Trophoblast cell (in vitro differentiated cells and primary cell): ENCODE measurements at regions not wholly inside any gene's neighbourhood (a gene's known extent, or its start where the extent isn't known, plus 50 kb on each side); places are given as distances from the start of the nearest gene placed in this dataset.

Source experiments
- DNase-seq, 2 donors: peaks; one replicate each; pipeline ENCODE4 v3.0.0-alpha.2; 2016
- H2AFZ ChIP-seq: 2 replicates; pipeline ENCODE4 v1.6.1; 2013; ENCODE audit warnings: low read length, moderate library complexity, mild to moderate bottlenecking; ENCODE audit not compliant: insufficient read depth, poor library complexity
- H2AK5ac ChIP-seq: 2 replicates; pipeline ENCODE4 v1.6.1; 2013; ENCODE audit warnings: mild to moderate bottlenecking, low read length
- H2BK120ac ChIP-seq: 2 replicates; pipeline ENCODE4 v1.6.1; 2013; ENCODE audit warnings: low read length, mild to moderate bottlenecking, moderate library complexity; ENCODE audit not compliant: insufficient read depth, poor library complexity
- H2BK12ac ChIP-seq: 2 replicates; pipeline ENCODE4 v1.6.1; 2013; ENCODE audit warnings: mild to moderate bottlenecking, low read length, moderate library complexity
- H2BK5ac ChIP-seq: 2 replicates; pipeline ENCODE4 v1.6.1; 2013; ENCODE audit warnings: low read length, low read depth, moderate library complexity, mild to moderate bottlenecking; ENCODE audit not compliant: poor library complexity
- H3K14ac ChIP-seq: 2 replicates; pipeline ENCODE4 v1.6.1; 2013; ENCODE audit warnings: mild to moderate bottlenecking, low read length
- H3K18ac ChIP-seq: 2 replicates; pipeline ENCODE4 v1.6.1; 2013; ENCODE audit warnings: mild to moderate bottlenecking, low read length
- H3K23ac ChIP-seq: 2 replicates; pipeline ENCODE4 v1.6.1; 2013; ENCODE audit warnings: low read length
- H3K27ac ChIP-seq: 2 replicates; pipeline ENCODE4 v1.5.1; 2013; ENCODE audit warnings: low read depth, mild to moderate bottlenecking, inconsistent platforms, low read length, moderate library complexity
- H3K27me3 ChIP-seq: 2 replicates; pipeline ENCODE4 v1.6.1; 2013; ENCODE audit warnings: inconsistent platforms, mild to moderate bottlenecking, low read length, moderate library complexity; ENCODE audit not compliant: insufficient read depth
- H3K36me3 ChIP-seq, 2 experiments: 1 replicate in 1 of 2; 2 replicates in 1 of 2; pipeline ENCODE4 v1.6.1; 2013; ENCODE audit warnings: low read length in 2 of 2, mild to moderate bottlenecking in 2 of 2, moderate library complexity in 1 of 2; ENCODE audit not compliant: insufficient read depth in 2 of 2, control insufficient read depth in 1 of 2
- H3K4ac ChIP-seq: 2 replicates; pipeline ENCODE4 v1.6.1; 2013; ENCODE audit warnings: low read depth, mild to moderate bottlenecking, low read length, moderate library complexity
- H3K4me1 ChIP-seq, 2 experiments: 1 replicate in 1 of 2; 2 replicates in 1 of 2; pipeline ENCODE4 v1.6.1; 2013; ENCODE audit warnings: low read length in 2 of 2, mild to moderate bottlenecking in 2 of 2, moderate library complexity in 1 of 2; ENCODE audit not compliant: insufficient read depth in 2 of 2, control insufficient read depth in 1 of 2
- H3K4me2 ChIP-seq: 2 replicates; pipeline ENCODE4 v1.6.1; 2013; ENCODE audit warnings: inconsistent platforms, mild to moderate bottlenecking, low read length, moderate library complexity
- H3K4me3 ChIP-seq: 2 replicates; pipeline ENCODE4 v1.5.1; 2013; ENCODE audit warnings: mild to moderate bottlenecking, low read depth, low read length, inconsistent platforms
- H3K79me1 ChIP-seq: one replicate; pipeline ENCODE4 v1.6.1; 2013; ENCODE audit warnings: low read length
- H3K79me2 ChIP-seq: 2 replicates; pipeline ENCODE4 v1.6.1; 2013; ENCODE audit warnings: low read length, mild to moderate bottlenecking; ENCODE audit not compliant: control insufficient read depth, insufficient read depth, poor library complexity
- H3K9ac ChIP-seq: 2 replicates; pipeline ENCODE4 v1.6.1; 2013; ENCODE audit warnings: mild to moderate bottlenecking, low read length
- H3K9me3 ChIP-seq: 2 replicates; pipeline ENCODE4 v1.6.1; 2013; ENCODE audit warnings: low read depth, mild to moderate bottlenecking, control low read depth, inconsistent platforms, low read length; ENCODE audit not compliant: insufficient read depth
- H4K12ac ChIP-seq: 2 replicates; pipeline ENCODE4 v1.6.1; 2013; ENCODE audit warnings: low read depth, mild to moderate bottlenecking, low read length, moderate library complexity
- H4K8ac ChIP-seq: 2 replicates; pipeline ENCODE4 v1.6.1; 2013; ENCODE audit warnings: low read depth, mild to moderate bottlenecking, low read length, moderate library complexity
- H4K91ac ChIP-seq: one replicate; pipeline ENCODE4 v1.6.1; 2013; ENCODE audit warnings: low read depth, mild to moderate bottlenecking, low read length, moderate library complexity
- WGBS: extraction: QIAGEN DNeasy Blood & Tissue Kit; methylation state at CpG from one replicate; pipeline ENCODE4 v1.1.7; 2013; ENCODE audit warnings: missing lambda C conversion rate; ENCODE audit not compliant: insufficient read length, insufficient coverage; ENCODE audit errors: extremely low coverage; 5-methylcytosine and 5-hydroxymethylcytosine counted together

DNA sequence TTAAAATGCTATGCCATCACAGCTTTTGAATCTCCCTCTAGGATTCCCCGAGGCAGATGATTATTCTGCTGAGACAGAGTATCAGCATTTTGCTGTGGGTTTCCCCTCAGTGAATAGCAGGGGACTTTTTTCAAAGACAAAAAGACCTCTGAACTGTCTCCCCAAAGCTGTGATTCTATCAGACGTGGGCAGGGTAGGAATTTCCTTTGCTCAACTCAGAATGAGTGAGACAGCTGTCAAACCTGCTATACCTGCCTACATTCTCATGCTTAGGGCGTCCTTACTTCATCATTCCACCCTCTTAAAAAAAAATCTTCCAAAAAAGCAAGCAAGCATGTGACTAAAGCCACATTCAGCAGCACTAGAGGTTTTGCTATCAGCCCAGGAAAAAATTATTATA, 147.6 kb upstream of the FAM83B start:
- Histone ChIP-seq H3K9ac (no peak overlapping the region), H3K27ac (peak overlapping the region; percentile 20), H3K36me3 (no peaks in the 10 kb centered on the region), H3K4me1 (peaks cover 2 to 7% of the 10 kb centered on the region in 2 experiments), H3K14ac (no peak overlapping the region), H3K4me2 (peak overlapping the region; percentile 35), H3K9me3 (no peaks in the 10 kb centered on the region), H2AFZ (no peak overlapping the region), H3K4ac (no peak overlapping the region), H3K23ac (no peak overlapping the region), H4K8ac (no peak overlapping the region), H3K27me3 (no peaks in the 10 kb centered on the region), H2BK12ac (no peak overlapping the region), H3K18ac (no peak overlapping the region), H3K79me1 (peaks cover 2% of the 10 kb centered on the region), H4K91ac (no peak overlapping the region), H4K12ac (no peak overlapping the region), H2AK5ac (no peak overlapping the region), H2BK5ac (no peak overlapping the region), H3K79me2 (no peaks in the 10 kb centered on the region), H3K4me3 (no peak overlapping the region), H2BK120ac (no peak overlapping the region)
- DNase-seq: peak; percentile 92 to 99
- WGBS: no CpG with 5 or more reads among the region's 3 CpGs

GRCh38 chr6:54700158-54700557, 146.4 kb upstream of the FAM83B start:
- Histone ChIP-seq H2BK12ac (peak overlapping the region; percentile 92), H3K27me3 (no peaks in the 10 kb centered on the region), H3K4me3 (no peak overlapping the region), H3K9me3 (no peaks in the 10 kb centered on the region), H4K91ac (no peak overlapping the region), H3K23ac (no peak overlapping the region), H2BK5ac (no peak overlapping the region), H3K4me1 (peaks cover 2 to 7% of the 10 kb centered on the region in 2 experiments), H3K79me1 (peaks cover 2% of the 10 kb centered on the region), H3K18ac (no peak overlapping the region), H3K9ac (no peak overlapping the region), H3K79me2 (no peaks in the 10 kb centered on the region), H4K12ac (no peak overlapping the region), H3K27ac (no peak overlapping the region), H3K4ac (peak overlapping the region; percentile 55), H2AK5ac (peak overlapping the region; percentile 79), H3K36me3 (no peaks in the 10 kb centered on the region), H2AFZ (no peak overlapping the region), H4K8ac (peak overlapping the region; percentile 38), H3K4me2 (no peak overlapping the region), H3K14ac (no peak overlapping the region), H2BK120ac (no peak overlapping the region)
- no peak for DNase-seq
- WGBS: no CpG with 5 or more reads among the region's 2 CpGs

DNA sequence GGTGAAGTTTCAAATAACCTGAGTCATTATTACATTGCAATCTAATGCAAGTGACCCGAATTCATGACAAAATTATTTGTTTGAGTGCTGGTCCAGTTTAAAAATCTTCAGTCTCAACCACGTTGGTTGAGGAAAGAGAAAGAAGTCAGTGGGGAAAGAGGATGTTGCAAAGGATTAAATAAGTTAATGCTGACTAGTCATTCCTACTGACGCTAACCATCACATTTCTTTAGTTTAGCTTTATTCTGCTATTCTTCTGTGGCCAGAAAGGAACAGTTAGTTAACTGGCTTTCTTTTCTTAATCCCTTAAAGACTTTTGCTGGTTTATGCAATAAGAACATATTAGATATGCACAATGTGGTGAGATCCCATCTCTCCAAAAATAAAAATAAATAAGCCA, 143.8 kb upstream of the FAM83B start:
- no peak for DNase-seq
- Histone ChIP-seq H4K12ac (no peak overlapping the region), H4K8ac (no peak overlapping the region), H3K23ac (no peak overlapping the region), H2BK120ac (no peak overlapping the region), H3K27ac (no peak overlapping the region), H3K27me3 (no peaks in the 10 kb centered on the region), H2AK5ac (no peak overlapping the region), H3K9ac (no peak overlapping the region), H3K4me3 (no peak overlapping the region), H2AFZ (no peak overlapping the region), H3K4me1 (peaks cover 2 to 7% of the 10 kb centered on the region in 2 experiments), H3K36me3 (no peaks in the 10 kb centered on the region), H2BK12ac (no peak overlapping the region), H4K91ac (no peak overlapping the region), H3K14ac (no peak overlapping the region), H2BK5ac (no peak overlapping the region), H3K4ac (no peak overlapping the region), H3K79me1 (peaks cover 2% of the 10 kb centered on the region), H3K9me3 (no peaks in the 10 kb centered on the region), H3K18ac (no peak overlapping the region), H3K79me2 (no peaks in the 10 kb centered on the region), H3K4me2 (no peak overlapping the region)
- WGBS: no CpG with 5 or more reads among the region's 3 CpGs

DNA sequence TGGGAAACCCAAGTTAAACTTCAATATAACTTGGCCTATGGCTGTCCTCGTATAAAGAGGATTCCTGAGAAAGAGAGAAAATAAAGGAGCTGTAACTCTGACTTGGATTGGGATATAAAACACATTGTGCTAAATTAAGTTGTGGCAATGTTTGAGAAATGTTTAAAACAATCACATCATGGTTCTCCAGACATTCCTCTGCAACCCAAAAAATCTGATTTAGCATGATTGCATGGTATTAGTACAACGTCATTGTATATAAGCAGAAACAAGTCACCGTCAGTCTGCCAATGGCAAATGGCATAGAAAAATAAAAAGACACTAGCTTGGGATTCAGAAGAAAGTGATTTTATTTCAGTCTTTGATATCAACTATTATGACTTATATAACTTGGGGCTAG, 140.2 kb upstream of the FAM83B start:
- Histone ChIP-seq H3K4ac (no peak overlapping the region), H3K4me1 (peaks cover 0 to 2% of the 10 kb centered on the region in 2 experiments), H2BK5ac (no peak overlapping the region), H3K14ac (no peak overlapping the region), H3K9me3 (no peaks in the 10 kb centered on the region), H4K91ac (no peak overlapping the region), H2BK12ac (no peak overlapping the region), H3K4me3 (no peak overlapping the region), H2AK5ac (no peak overlapping the region), H3K4me2 (no peak overlapping the region), H4K8ac (no peak overlapping the region), H3K18ac (no peak overlapping the region), H3K9ac (no peak overlapping the region), H3K27ac (no peak overlapping the region), H2AFZ (no peak overlapping the region), H3K36me3 (no peaks in the 10 kb centered on the region), H3K79me1 (no peaks in the 10 kb centered on the region), H3K27me3 (no peaks in the 10 kb centered on the region), H2BK120ac (no peak overlapping the region), H4K12ac (no peak overlapping the region), H3K79me2 (no peaks in the 10 kb centered on the region), H3K23ac (no peak overlapping the region)
- no peak for DNase-seq
- no CpG with 5 or more reads among the region's 3 CpGs for WGBS
